Mucosa of descending colon (tissue), 3 donors: ENCODE measurements at regions not wholly inside any gene's neighbourhood (a gene's known extent, or its start where the extent isn't known, plus 50 kb on each side); places are given as distances from the start of the nearest gene placed in this dataset.

Experiments
- ATAC-seq: fragments of 200-7000 bp; cut with Tn5 transposase; one replicate; pipeline ENCODE4 v1.9.1; 2020; ENCODE audit warnings: mild to moderate bottlenecking, moderate library complexity
- DNase-seq, 3 donors: peaks; one replicate each; pipeline ENCODE4 v3.0.0-alpha.2; 2020
- H3K36me3 ChIP-seq: fragments of 200-600 bp; one replicate; pipeline ENCODE4 v1.8.0; 2021; ENCODE audit warnings: low read depth, mild to moderate bottlenecking
- H3K4me1 ChIP-seq: fragments of 200-600 bp; one replicate; pipeline ENCODE4 v1.8.0; 2021; ENCODE audit warnings: low read depth, mild to moderate bottlenecking
- H3K4me3 ChIP-seq: fragments of 200-600 bp; one replicate; pipeline ENCODE4 v1.8.0; 2021; ENCODE audit warnings: mild to moderate bottlenecking
- H3K9me3 ChIP-seq: fragments of 200-600 bp; one replicate; pipeline ENCODE4 v1.8.0; 2021; ENCODE audit warnings: mild to moderate bottlenecking
- CTCF ChIP-seq: fragments of 200-600 bp; IDR thresholded peaks from one replicate; pipeline ENCODE4 v1.8.0; 2022; ENCODE audit warnings: antibody characterized with exemption, mild to moderate bottlenecking
- intact Hi-C, 2 donors: fragments of 100-400 bp; cut with DNase I in 1 of 2; cut with micrococcal nuclease in 1 of 2; formaldehyde crosslinking; loops; one replicate each; pipeline versions ENCODE4 v1.11.0 to v1.11.1; 2022; cut with DNase I, micrococcal nuclease
- donor health status: DM: no; HTN: no; CAD: no; lungs with moderate emphysema.
- donor health status: DM: no; HTN: no; CAD: no.
- donor health status: DM: no; HTN: yes; CAD: no.

GRCh38 chr1:98420376-98421084 is 241.0 kb upstream of the SNX7 start:
- no peaks in the 10 kb centered on the region for H3K36me3 ChIP-seq
- DNase-seq (no peak), ATAC-seq (no peak)
- H3K4me1 ChIP-seq = no peaks in the 10 kb centered on the region
- TF ChIP-seq CTCF = no peak
- H3K9me3 ChIP-seq = no peaks in the 10 kb centered on the region
- intact Hi-C loops = no loop called here
- H3K4me3 ChIP-seq = no peak overlapping the region

DNA sequence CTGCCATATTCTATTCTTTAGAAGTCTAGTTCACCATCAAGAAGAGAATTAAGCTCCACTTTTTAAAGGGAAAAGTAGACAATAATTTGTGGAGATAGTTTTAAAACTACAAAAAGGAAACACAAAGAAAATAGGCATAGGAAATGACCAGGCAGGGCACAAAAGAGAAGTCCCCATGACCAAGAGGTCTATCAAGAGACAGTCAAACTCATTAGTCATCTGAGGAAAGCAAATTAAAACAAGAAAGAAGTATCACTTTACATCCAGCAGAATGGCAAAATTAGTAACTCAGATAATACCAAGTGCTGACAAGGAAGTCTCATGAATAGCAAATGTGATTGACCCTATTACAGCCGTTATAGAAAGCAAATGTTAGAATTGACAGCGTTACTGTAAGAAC is 243.7 kb upstream of the SNX7 start:
- intact Hi-C loops = no loop called here
- DNase-seq = no peak
- no peak overlapping the region for H3K4me3 ChIP-seq

GRCh38 chr1:98410082-98410481 is 251.4 kb upstream of the SNX7 start:
- no peak for TF ChIP-seq CTCF
- Histone ChIP-seq H3K9me3 (no peaks in the 10 kb centered on the region), H3K36me3 (no peaks in the 10 kb centered on the region), H3K4me1 (no peaks in the 10 kb centered on the region), H3K4me3 (no peak overlapping the region)
- ATAC-seq (no peak), DNase-seq (no peak)
- intact Hi-C loops = no loop called here

More for the DNA sequence above, 243.7 kb upstream of the SNX7 start:
- ATAC-seq = no peak
- Histone ChIP-seq H3K4me1 (no peaks in the 10 kb centered on the region), H3K36me3 (no peaks in the 10 kb centered on the region), H3K9me3 (no peaks in the 10 kb centered on the region)
- no peak for TF ChIP-seq CTCF

DNA sequence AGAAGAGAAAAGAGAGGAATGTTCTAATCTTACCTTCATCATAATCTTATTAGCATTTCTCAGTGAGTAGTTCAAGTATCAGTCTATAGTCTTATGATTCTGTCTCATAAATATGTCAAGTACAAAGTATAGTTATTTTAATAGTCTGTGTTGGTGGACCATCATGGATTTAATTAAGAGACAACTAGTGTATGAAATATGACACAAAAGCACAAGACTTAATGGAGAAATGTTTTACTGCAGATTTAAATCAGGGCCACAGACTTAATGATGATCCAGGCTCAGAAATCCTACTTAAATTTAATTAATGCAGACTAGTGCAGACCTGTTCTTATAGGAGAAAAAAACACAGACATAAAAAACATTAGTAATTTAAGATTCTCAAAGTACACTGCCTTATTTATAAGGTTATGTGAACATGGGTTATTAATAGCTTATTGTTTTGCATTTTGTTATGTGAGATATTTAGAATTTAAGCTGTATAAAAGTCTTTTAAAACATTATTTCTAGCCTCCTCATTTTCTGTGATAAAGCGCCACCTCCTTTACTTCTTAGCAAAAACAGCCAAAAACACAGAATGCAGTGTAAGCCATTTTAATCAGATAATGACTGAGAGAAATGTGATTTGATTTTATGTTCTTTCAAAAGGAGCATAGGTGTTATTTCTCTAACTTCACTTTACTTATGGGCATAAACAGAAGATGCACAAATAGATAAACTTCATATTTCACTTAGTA is 255.0 kb upstream of the SNX7 start:
- Histone ChIP-seq H3K4me3 (no peak overlapping the region), H3K4me1 (no peaks in the 10 kb centered on the region), H3K36me3 (no peaks in the 10 kb centered on the region), H3K9me3 (no peaks in the 10 kb centered on the region)
- TF ChIP-seq CTCF = no peak
- DNase-seq (no peak), ATAC-seq (no peak)
- intact Hi-C loops = no loop called here

GRCh38 chr1:98405581-98406074 is 255.9 kb upstream of the SNX7 start:
- intact Hi-C loops = no loop called here
- Histone ChIP-seq H3K9me3 (no peaks in the 10 kb centered on the region), H3K36me3 (no peaks in the 10 kb centered on the region), H3K4me3 (no peak overlapping the region), H3K4me1 (no peaks in the 10 kb centered on the region)
- ATAC-seq = no peak
- no peak for TF ChIP-seq CTCF
- DNase-seq = no peak
